ENCODE measurements at regions not wholly inside any gene's neighbourhood (a gene's known extent, or its start where the extent isn't known, plus 50 kb on each side); places are given as distances from the start of the nearest gene placed in this dataset.

DNA sequence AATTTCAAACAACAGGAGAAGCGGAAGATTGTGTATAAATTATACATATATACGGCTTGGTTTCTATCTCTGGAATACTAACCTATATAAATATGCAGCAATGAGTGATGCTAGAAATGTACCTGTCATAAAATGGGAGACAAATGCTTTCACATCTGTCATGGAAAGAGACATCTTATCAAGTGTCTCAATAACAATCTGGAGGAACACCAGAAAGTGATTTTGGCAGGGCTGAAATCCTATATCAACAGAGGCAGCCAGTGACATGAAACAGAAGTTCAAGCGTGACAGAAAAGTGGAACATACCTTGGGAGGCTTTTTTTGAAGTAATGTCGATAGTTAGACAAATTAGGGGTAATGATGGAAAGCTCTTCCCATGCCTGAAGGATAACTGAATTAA is 834.6 kb downstream of the JRKL start:
- no peaks in the 10 kb centered on the region for H4K20me1 ChIP-seq (replicated peaks; ENCODE audit: control insufficient read depth, extremely low read depth, insufficient read depth, low read length)
- no peak for FAIRE-seq
- peaks cover 2% of the 10 kb centered on the region for H3K9me3 ChIP-seq (replicated peaks; ENCODE audit: control insufficient read depth, insufficient read depth, low read length)
- no peaks in the 10 kb centered on the region for H3K9me1 ChIP-seq (replicated peaks; ENCODE audit: control insufficient read depth, extremely low read depth, insufficient read depth, low read length)
- dilution Hi-C loops (cut with MboI; ENCODE audit: extremely low pct_ligation_motif_present, low sequenced_read_pairs) = no loop called here
- BruUV-seq (replicated peaks) = no TSS peak
- intact Hi-C loops (cut with micrococcal nuclease) = no loop called here
- H3K4me1 ChIP-seq (ENCODE audit: control insufficient read depth, extremely low read depth, insufficient read depth, low read length) = no peaks in the 10 kb centered on the region
- H3K9ac ChIP-seq (replicated peaks; ENCODE audit: extremely low read depth, insufficient read depth, low read length) = no peak overlapping the region
- H3K27ac ChIP-seq (ENCODE audit: insufficient read depth, low read depth, low read length) = no peak overlapping the region
- no peak overlapping the region for H3K4me3 ChIP-seq (replicated peaks in 1 of 3; ENCODE audit: insufficient read depth in 1 of 3, low read depth in 1 of 3, low read length in 3 of 3)
- no peaks in the 10 kb centered on the region for H3K36me3 ChIP-seq (ENCODE audit: control insufficient read depth in 2 of 2, extremely low read depth in 1 of 2, insufficient read depth in 2 of 2, low read length in 2 of 2)
- no peak for DNase-seq (ENCODE audit: low read depth, low spot score)
- H3K79me2 ChIP-seq (ENCODE audit: control insufficient read depth, insufficient read depth, low read length) = no peaks in the 10 kb centered on the region
- H2AFZ ChIP-seq (ENCODE audit: low read depth, low read length) = no peak overlapping the region
- ChIA-PET CTCF (no interaction called here), POLR2A (no interaction called here)
- TF ChIP-seq POLR2A (IDR thresholded peaks at IDR 0.05; ENCODE audit: low read depth, low read length) (no peak), GATA2 (IDR thresholded peaks at IDR 0.05; ENCODE audit: insufficient read depth, insufficient read length, low read depth, low read length) (no peak), EZH2 (IDR thresholded peaks at IDR 0.05; ENCODE audit: borderline replicate concordance, low read depth, low read length, severe bottlenecking) (no peak), JUN (IDR thresholded peaks at IDR 0.05; ENCODE audit: borderline replicate concordance, insufficient read depth, insufficient read length, low read depth) (no peak), MYC (IDR thresholded peaks at IDR 0.05; ENCODE audit: low read depth, low read length) (no peak), POLR2AphosphoS5 (IDR thresholded peaks at IDR 0.05; ENCODE audit: insufficient read depth, low read depth, low read length) (no peak), FOS (IDR thresholded peaks at IDR 0.05; ENCODE audit: borderline replicate concordance, insufficient read depth, low read length) (no peak)
- TF ChIP-seq, protein P1, sequence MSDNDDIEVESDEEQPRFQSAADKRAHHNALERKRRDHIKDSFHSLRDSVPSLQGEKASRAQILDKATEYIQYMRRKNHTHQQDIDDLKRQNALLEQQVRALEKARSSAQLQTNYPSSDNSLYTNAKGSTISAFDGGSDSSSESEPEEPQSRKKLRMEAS (IDR thresholded peaks at IDR 0.05; ENCODE audit: insufficient read depth, insufficient read length) = no peak
- TF ChIP-seq, protein P2, sequence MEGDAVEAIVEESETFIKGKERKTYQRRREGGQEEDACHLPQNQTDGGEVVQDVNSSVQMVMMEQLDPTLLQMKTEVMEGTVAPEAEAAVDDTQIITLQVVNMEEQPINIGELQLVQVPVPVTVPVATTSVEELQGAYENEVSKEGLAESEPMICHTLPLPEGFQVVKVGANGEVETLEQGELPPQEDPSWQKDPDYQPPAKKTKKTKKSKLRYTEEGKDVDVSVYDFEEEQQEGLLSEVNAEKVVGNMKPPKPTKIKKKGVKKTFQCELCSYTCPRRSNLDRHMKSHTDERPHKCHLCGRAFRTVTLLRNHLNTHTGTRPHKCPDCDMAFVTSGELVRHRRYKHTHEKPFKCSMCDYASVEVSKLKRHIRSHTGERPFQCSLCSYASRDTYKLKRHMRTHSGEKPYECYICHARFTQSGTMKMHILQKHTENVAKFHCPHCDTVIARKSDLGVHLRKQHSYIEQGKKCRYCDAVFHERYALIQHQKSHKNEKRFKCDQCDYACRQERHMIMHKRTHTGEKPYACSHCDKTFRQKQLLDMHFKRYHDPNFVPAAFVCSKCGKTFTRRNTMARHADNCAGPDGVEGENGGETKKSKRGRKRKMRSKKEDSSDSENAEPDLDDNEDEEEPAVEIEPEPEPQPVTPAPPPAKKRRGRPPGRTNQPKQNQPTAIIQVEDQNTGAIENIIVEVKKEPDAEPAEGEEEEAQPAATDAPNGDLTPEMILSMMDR (IDR thresholded peaks at IDR 0.05; ENCODE audit: extremely low read depth in 1 of 2, insufficient read depth in 1 of 2, low read depth in 1 of 2, low read length in 2 of 2) = no peak
- H3K27me3 ChIP-seq (ENCODE audit: control insufficient read depth in 2 of 2, insufficient read depth in 2 of 2, low read length in 2 of 2) = no peaks in the 10 kb centered on the region
- H3K4me2 ChIP-seq (ENCODE audit: insufficient read depth, low read length) = no peak overlapping the region

Measured in endothelial cell of umbilical vein (primary cell).